ENCODE measurements at regions not wholly inside any gene's neighbourhood (a gene's known extent, or its start where the extent isn't known, plus 50 kb on each side); places are given as distances from the start of the nearest gene placed in this dataset.

DNA sequence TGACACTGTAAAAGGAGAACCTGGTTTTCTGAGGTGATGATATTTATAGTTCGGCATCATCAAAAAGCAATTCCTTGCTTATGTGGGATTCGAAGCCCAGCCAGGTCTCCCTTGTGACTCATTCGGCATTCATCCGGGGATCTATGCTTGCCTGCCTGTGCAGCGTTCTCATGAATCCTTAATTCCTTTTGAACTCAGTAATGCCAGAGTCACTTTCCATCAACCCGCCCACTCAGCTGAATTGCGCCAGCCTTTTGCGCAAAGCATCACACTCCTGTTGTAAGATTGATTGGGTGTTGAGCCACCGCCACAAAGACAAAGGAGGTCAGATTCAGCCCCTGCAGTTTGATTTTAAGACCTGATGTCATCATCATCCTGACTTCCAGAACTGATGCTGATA lies 128.6 kb downstream of the SLC17A6 start:
- TF ChIP-seq, protein P1, sequence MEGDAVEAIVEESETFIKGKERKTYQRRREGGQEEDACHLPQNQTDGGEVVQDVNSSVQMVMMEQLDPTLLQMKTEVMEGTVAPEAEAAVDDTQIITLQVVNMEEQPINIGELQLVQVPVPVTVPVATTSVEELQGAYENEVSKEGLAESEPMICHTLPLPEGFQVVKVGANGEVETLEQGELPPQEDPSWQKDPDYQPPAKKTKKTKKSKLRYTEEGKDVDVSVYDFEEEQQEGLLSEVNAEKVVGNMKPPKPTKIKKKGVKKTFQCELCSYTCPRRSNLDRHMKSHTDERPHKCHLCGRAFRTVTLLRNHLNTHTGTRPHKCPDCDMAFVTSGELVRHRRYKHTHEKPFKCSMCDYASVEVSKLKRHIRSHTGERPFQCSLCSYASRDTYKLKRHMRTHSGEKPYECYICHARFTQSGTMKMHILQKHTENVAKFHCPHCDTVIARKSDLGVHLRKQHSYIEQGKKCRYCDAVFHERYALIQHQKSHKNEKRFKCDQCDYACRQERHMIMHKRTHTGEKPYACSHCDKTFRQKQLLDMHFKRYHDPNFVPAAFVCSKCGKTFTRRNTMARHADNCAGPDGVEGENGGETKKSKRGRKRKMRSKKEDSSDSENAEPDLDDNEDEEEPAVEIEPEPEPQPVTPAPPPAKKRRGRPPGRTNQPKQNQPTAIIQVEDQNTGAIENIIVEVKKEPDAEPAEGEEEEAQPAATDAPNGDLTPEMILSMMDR (IDR thresholded peaks at IDR 0.05), result no peak
- ATAC-seq (ENCODE audit: low FRiP score), result peak; percentile 28
- DNase-seq (ENCODE audit: low spot score), result peak; percentile 22

DNA sequence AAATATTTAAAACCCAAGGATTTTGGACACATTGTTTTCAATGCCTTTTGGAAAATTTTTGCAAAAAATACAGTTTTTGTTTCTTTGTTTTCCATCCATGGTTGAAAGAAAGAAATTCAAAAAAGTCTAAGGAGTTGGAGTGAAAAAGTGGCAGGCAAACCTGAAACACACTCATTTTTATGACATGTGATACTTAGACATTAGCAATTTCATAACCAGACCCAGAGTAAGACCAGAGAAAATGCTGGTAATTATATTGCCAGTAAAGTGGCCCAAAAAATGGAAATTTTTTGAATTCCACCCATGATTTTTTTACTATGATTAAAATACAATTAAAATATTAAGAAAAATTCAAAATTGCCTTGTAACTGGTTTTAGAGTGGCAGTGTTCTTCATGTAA lies 128.2 kb downstream of the SLC17A6 start:
- DNase-seq (ENCODE audit: low spot score) (no peak), ATAC-seq (ENCODE audit: low FRiP score) (no peak)
- TF ChIP-seq, protein P1 (IDR thresholded peaks at IDR 0.05), result no peak

DNA sequence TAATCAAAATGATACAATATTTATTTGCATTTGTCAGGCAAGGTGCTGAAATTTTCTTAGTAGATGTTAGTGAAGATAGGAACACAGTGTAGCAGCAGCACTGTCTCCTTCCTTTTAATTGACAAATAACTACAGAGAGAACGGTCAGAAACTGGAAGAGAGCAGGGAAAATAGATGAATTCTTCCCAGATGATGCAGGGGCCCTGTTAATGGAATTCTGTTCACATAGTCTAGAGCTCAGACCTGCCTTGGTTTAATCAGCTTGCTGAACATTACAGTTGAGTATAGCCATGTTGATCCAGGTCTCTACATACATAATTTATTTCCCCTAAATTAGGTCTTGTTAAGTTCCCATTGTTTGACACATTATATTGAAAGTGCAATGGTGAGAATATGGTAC lies 127.4 kb downstream of the SLC17A6 start:
- ATAC-seq (ENCODE audit: low FRiP score) (no peak), DNase-seq (ENCODE audit: low spot score) (no peak)
- TF ChIP-seq, protein P1 (IDR thresholded peaks at IDR 0.05), result no peak

DNA sequence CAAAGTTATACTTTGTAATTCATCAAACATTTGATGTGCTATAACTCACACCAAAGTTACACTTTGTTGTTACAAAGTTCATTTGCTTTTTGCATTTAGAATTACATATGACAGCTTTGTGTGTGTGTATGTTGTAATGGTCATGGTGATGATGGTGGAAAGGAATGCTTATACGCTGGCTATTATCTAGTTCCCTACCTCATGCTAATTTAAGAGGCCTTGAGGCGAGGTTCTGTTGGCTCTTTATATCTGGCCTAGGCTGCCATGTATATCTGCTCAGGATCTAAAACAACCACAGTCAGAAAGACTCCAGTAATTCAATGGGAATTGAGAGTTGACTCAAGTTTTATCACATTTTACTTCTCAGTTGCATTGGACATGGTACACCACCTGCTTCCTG lies 123.4 kb downstream of the SLC17A6 start:
- TF ChIP-seq, protein P1 (IDR thresholded peaks at IDR 0.05), result no peak
- ATAC-seq (ENCODE audit: low FRiP score) (no peak), DNase-seq (ENCODE audit: low spot score) (no peak)

DNA sequence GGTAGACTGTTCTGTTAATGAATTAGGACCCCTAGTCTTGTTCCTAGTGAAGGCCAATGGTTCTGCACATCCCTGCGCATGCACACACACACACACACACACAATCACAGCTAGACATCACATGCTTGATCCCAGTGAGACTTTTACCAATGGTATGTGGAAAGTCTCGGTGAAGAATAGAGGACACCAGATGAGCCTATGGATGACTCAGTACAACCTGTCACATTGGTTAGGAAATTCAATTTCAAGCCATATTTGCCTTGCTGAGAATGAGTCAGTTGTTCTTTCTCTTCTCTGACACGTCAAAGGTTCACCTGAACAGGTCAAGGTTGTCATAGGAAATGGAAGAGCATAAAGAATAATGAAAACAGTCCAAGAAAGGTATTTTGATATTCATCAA lies 122.0 kb downstream of the SLC17A6 start:
- TF ChIP-seq, protein P1 (IDR thresholded peaks at IDR 0.05), result no peak
- no peak for ATAC-seq (ENCODE audit: low FRiP score)
- DNase-seq (ENCODE audit: low spot score), result no peak

DNA sequence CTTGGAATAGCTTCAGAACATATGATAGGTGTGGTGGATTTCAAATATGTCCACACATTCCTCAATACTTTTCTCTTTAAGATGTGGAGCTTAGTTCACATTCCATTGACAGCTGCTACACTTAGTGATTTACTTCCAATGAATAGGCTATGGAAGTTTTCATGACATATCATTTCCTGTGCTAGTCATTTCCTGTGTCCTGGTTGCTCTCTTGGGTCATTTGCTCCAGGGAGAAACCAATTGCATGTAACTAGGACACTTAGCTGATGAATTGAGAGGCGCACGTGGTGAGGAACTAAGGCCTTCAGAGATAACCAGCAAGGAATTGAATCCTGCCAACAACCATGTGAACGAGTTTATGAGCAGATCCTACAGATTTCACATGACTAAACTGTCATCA lies 120.9 kb downstream of the SLC17A6 start:
- no peak for DNase-seq (ENCODE audit: low spot score)

DNA sequence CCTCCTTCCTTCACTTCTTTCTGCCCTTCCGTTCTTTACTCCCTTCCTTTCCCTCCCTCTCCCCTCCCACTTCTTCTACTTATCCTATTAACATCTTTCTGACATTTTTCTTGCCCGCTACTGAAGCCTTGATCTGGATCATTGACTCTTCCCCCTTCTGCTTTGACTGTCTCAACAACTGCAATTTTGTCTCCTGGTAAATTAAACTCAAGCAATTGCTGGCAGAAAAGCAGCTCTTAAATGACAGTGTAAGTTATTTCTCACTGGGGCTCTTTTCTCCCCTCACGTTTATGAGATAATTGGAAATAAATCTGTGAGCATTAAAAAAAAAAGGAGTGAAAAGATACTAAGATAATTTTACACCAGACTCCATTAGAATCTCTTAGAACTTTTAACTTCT lies 120.0 kb downstream of the SLC17A6 start:
- ATAC-seq (ENCODE audit: low FRiP score) (no peak), DNase-seq (ENCODE audit: low spot score) (no peak)
- TF ChIP-seq, protein P1 (IDR thresholded peaks at IDR 0.05), result no peak

More for the DNA sequence above, 120.9 kb downstream of the SLC17A6 start:
- no peak for ATAC-seq (ENCODE audit: low FRiP score)
- TF ChIP-seq, protein P1 (IDR thresholded peaks at IDR 0.05), result no peak

All from omental fat pad (tissue), 3 donors.